Nephron (organoid): ENCODE measurements at regions not wholly inside any gene's neighbourhood (a gene's known extent, or its start where the extent isn't known, plus 50 kb on each side); places are given as distances from the start of the nearest gene placed in this dataset.

ENCODE experiments used
- H3K27ac Mint-ChIP-seq, 3 experiments: 2 replicates each; pipeline ENCODE4 v1.8.0; 2020; ENCODE audit warnings: mixed read lengths in 3 of 3, mild to moderate bottlenecking in 2 of 3, moderate library complexity in 1 of 3
- H3K27me3 Mint-ChIP-seq: 2 replicates; pipeline ENCODE4 v1.8.0; 2021; ENCODE audit warnings: low read depth, mild to moderate bottlenecking, moderate library complexity, mixed read lengths
- H3K36me3 Mint-ChIP-seq: 2 replicates; pipeline ENCODE4 v1.8.0; 2020; ENCODE audit warnings: low read depth, mixed read lengths
- H3K4me1 Mint-ChIP-seq: 2 replicates; pipeline ENCODE4 v1.8.0; 2020; ENCODE audit warnings: mixed read lengths
- H3K4me3 Mint-ChIP-seq, 3 experiments: 2 replicates each; pipeline ENCODE4 v1.8.0; 2020; ENCODE audit warnings: mild to moderate bottlenecking in 3 of 3, mixed read lengths in 3 of 3, moderate library complexity in 2 of 3
- H3K9me3 Mint-ChIP-seq: 2 replicates; pipeline ENCODE4 v1.8.0; 2020; ENCODE audit warnings: mixed read lengths
- TF ChIP-seq, protein P1 (sequence below), 3 experiments: fragments of 200-600 bp; sonication (generic); IDR thresholded peaks; one replicate each; pipeline ENCODE4 v1.5.0; 2021; ENCODE audit warnings: antibody characterized with exemption in 3 of 3; ENCODE audit not compliant: unreplicated experiment in 3 of 3

DNA sequence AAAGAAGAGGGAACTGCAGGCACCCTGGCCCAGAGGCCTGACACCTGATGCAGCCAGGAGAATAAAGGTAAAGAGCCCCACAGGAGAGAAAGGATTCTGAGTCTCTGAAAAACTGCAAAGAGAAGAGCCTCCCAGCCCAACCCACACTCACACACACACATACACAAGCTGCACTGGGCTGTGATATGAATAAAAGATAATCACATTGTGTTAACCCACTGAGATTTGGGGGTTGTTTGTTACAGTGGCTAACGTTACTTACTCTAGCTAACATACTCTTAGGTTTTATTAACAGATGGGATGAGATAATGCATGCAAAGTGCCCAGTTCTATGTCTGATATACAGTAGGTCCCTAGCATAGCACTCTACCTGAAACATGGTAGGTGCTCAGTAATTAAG lies 554.4 kb downstream of the CD83 start:
- H3K4me3 Mint-ChIP-seq: no peak overlapping the region
- peak overlapping the region; percentile 24 to 85 (median 29) for H3K27ac Mint-ChIP-seq
- H3K9me3 Mint-ChIP-seq: no peaks in the 10 kb centered on the region
- H3K27me3 Mint-ChIP-seq: peaks cover 5% of the 10 kb centered on the region
- no peaks in the 10 kb centered on the region for H3K36me3 Mint-ChIP-seq
- TF ChIP-seq, protein P1, sequence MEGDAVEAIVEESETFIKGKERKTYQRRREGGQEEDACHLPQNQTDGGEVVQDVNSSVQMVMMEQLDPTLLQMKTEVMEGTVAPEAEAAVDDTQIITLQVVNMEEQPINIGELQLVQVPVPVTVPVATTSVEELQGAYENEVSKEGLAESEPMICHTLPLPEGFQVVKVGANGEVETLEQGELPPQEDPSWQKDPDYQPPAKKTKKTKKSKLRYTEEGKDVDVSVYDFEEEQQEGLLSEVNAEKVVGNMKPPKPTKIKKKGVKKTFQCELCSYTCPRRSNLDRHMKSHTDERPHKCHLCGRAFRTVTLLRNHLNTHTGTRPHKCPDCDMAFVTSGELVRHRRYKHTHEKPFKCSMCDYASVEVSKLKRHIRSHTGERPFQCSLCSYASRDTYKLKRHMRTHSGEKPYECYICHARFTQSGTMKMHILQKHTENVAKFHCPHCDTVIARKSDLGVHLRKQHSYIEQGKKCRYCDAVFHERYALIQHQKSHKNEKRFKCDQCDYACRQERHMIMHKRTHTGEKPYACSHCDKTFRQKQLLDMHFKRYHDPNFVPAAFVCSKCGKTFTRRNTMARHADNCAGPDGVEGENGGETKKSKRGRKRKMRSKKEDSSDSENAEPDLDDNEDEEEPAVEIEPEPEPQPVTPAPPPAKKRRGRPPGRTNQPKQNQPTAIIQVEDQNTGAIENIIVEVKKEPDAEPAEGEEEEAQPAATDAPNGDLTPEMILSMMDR (IDR thresholded peaks at IDR 0.05; ENCODE audit: unreplicated experiment in 3 of 3): no peak
- H3K4me1 Mint-ChIP-seq: peaks cover 30% of the 10 kb centered on the region

DNA sequence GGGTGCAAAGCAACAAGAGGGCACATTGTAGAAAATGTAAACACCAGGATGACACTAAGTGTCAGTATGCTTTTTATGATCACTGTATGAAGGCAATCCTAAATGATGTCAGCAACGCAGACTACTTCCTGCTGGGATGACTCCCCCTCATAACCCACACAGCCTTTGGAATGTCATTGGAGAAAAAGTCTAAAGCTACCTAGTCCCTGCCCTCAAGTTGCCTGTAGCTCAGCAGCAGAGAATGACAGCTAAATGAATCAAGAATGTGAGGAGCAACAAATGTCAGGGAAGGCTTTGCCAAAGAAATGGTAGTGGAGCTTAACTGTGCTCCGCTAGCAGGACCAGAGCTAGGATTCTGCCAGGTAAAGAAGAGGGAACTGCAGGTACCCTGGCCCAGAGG lies 555.6 kb downstream of the CD83 start:
- H3K9me3 Mint-ChIP-seq: no peaks in the 10 kb centered on the region
- no peaks in the 10 kb centered on the region for H3K36me3 Mint-ChIP-seq
- TF ChIP-seq, protein P1 (IDR thresholded peaks at IDR 0.05; ENCODE audit: unreplicated experiment in 3 of 3): no peak
- peaks cover 30% of the 10 kb centered on the region for H3K4me1 Mint-ChIP-seq
- H3K4me3 Mint-ChIP-seq: no peak overlapping the region
- no peak overlapping the region for H3K27ac Mint-ChIP-seq
- peaks cover 5% of the 10 kb centered on the region for H3K27me3 Mint-ChIP-seq

GRCh38 chr6:14674458-14674857 lies 556.9 kb downstream of the CD83 start:
- H3K27ac Mint-ChIP-seq: no peak overlapping the region
- peaks cover 5% of the 10 kb centered on the region for H3K27me3 Mint-ChIP-seq
- H3K9me3 Mint-ChIP-seq: no peaks in the 10 kb centered on the region
- H3K36me3 Mint-ChIP-seq: no peaks in the 10 kb centered on the region
- H3K4me3 Mint-ChIP-seq: no peak overlapping the region
- peaks cover 30% of the 10 kb centered on the region for H3K4me1 Mint-ChIP-seq
- TF ChIP-seq, protein P1 (IDR thresholded peaks at IDR 0.05; ENCODE audit: unreplicated experiment in 3 of 3): no peak

DNA sequence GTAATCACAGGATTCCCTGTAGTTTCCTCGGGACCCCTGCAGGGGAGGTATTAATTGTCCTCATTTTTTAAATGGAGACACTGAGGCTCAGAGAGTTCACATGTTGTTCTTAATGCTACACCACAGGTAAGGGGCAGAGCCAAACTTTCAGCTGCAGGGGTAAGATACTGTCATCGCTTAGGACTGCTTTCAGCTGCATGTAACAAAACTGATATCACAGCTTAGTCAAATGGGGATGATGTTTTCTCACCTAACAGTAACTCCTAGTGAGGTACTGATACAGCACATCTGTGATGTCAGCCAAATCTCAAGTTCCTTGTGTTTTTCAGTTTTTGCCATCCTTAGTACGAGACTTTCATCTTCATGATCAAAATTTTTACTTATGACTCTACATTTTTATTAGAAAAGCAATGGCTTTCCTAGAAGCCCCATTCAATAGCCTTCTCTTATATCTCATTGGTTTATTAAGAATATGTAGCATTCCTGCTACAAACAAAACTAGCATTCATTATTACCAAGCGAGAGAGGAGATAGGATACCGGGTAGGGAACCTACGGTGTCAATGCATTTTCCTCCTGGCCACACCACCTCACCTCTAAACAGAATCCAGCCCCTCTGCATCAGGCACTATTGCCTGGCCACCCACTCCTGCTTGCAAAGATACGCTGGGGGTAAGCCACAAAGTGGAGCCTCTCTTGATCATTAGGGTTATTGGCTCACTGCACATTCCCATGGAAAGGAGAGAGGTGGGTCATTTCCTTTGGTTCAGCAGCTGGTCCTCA lies 557.5 kb downstream of the CD83 start:
- no peaks in the 10 kb centered on the region for H3K36me3 Mint-ChIP-seq
- TF ChIP-seq, protein P1 (IDR thresholded peaks at IDR 0.05; ENCODE audit: unreplicated experiment in 3 of 3): no peak
- H3K27me3 Mint-ChIP-seq: peaks cover 2% of the 10 kb centered on the region
- no peak overlapping the region for H3K27ac Mint-ChIP-seq
- H3K4me1 Mint-ChIP-seq: peaks cover 30% of the 10 kb centered on the region
- H3K9me3 Mint-ChIP-seq: no peaks in the 10 kb centered on the region
- no peak overlapping the region for H3K4me3 Mint-ChIP-seq

DNA sequence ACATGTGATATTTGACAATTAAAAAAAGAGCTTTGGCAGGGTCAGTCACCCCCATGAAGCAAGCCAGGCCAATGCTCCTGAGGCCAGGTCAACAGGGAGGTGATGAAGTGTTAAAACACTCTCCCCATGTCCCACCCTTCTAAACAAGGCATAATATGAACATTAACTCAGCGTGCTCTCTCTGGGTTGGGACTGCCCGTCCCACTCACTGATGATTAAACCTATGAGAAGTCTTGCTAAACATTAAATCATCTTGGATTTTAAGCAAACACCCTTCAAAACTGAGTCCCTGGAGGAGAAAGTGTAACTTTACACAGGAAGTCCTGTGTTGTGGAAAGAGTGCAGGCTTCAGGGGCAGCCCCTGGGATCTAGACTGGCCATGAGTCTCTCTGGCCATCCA lies 558.5 kb downstream of the CD83 start:
- Mint-ChIP-seq H3K9me3 (no peaks in the 10 kb centered on the region), H3K4me3 (no peak overlapping the region), H3K27me3 (no peaks in the 10 kb centered on the region), H3K4me1 (peaks cover 24% of the 10 kb centered on the region), H3K27ac (no peak overlapping the region), H3K36me3 (no peaks in the 10 kb centered on the region)
- TF ChIP-seq, protein P1 (IDR thresholded peaks at IDR 0.05; ENCODE audit: unreplicated experiment in 3 of 3): no peak
